ENCODE measurements at regions not wholly inside any gene's neighbourhood (a gene's known extent, or its start where the extent isn't known, plus 50 kb on each side); places are given as distances from the start of the nearest gene placed in this dataset.
"Not testable (repeated sequence)": the region's sequence is repeated elsewhere in the genome, so short reads cannot be mapped to it uniquely, and the experiment has no call there.

- no peak for TF ChIP-seq EZH2phosphoT487 (IDR thresholded peaks at IDR 0.05; ENCODE audit: low read depth)
- H3K4me2 ChIP-seq (ENCODE audit: low read length): peak overlapping the region; percentile 2; the same call in 1 of the 2 replicates
Observed at GRCh38 chr4:84146300-84146959, 352.7 kb downstream of the NKX6-1 start.

GRCh38 chr4:84145176-84145575 lies 353.9 kb downstream of the NKX6-1 start:
- Histone ChIP-seq H3K36me3 (replicated peaks; ENCODE audit: low read depth, low read length) (no peaks in the 10 kb centered on the region), H4K20me1 (ENCODE audit: insufficient read depth, low read length) (no peaks in the 10 kb centered on the region), H3K27me3 (ENCODE audit: low read depth, low read length) (no peaks in the 10 kb centered on the region), H3K79me2 (ENCODE audit: low read length) (no peaks in the 10 kb centered on the region), H2AFZ (ENCODE audit: low read depth, low read length) (no peak overlapping the region), H3K4me1 (ENCODE audit: low read length) (peaks cover 10% of the 10 kb centered on the region; the same call in 1 of the 2 replicates), H3K27ac (ENCODE audit: low read length) (no peak overlapping the region), H3K9me3 (ENCODE audit: insufficient read depth, low read length) (no peaks in the 10 kb centered on the region), H3K4me2 (ENCODE audit: low read length) (no peak overlapping the region), H3K9ac (ENCODE audit: low read length) (no peak overlapping the region), H3K4me3 (ENCODE audit: low read length) (no peak overlapping the region)
- no peak for TF ChIP-seq EZH2phosphoT487 (IDR thresholded peaks at IDR 0.05; ENCODE audit: low read depth)
- no peak for TF ChIP-seq CTCF (IDR thresholded peaks at IDR 0.05; ENCODE audit: low read depth, low read length)

More at GRCh38 chr4:84146300-84146959, 352.7 kb downstream of the NKX6-1 start:
- H3K36me3 ChIP-seq (replicated peaks; ENCODE audit: low read depth, low read length): no peaks in the 10 kb centered on the region
- H3K9ac ChIP-seq (ENCODE audit: low read length): no peak overlapping the region
- no peaks in the 10 kb centered on the region for H3K79me2 ChIP-seq (ENCODE audit: low read length)
- no peak overlapping the region for H3K27ac ChIP-seq (ENCODE audit: low read length)
- H3K9me3 ChIP-seq (ENCODE audit: insufficient read depth, low read length): no peaks in the 10 kb centered on the region
- peaks cover 10% of the 10 kb centered on the region; the same call in 1 of the 2 replicates for H3K4me1 ChIP-seq (ENCODE audit: low read length)
- no peak overlapping the region for H3K4me3 ChIP-seq (ENCODE audit: low read length)
- no peaks in the 10 kb centered on the region for H4K20me1 ChIP-seq (ENCODE audit: insufficient read depth, low read length)
- H2AFZ ChIP-seq (ENCODE audit: low read depth, low read length): no peak overlapping the region
- H3K27me3 ChIP-seq (ENCODE audit: low read depth, low read length): no peaks in the 10 kb centered on the region

GRCh38 chr4:84126911-84127310 lies 372.2 kb downstream of the NKX6-1 start:
- H4K20me1 ChIP-seq (ENCODE audit: insufficient read depth, low read length); H3K4me3 ChIP-seq (ENCODE audit: low read length); H3K4me2 ChIP-seq (ENCODE audit: low read length); H3K27ac ChIP-seq (ENCODE audit: low read length); H3K4me1 ChIP-seq (ENCODE audit: low read length); H3K9me3 ChIP-seq (ENCODE audit: insufficient read depth, low read length); H3K79me2 ChIP-seq (ENCODE audit: low read length); H2AFZ ChIP-seq (ENCODE audit: low read depth, low read length); H3K27me3 ChIP-seq (ENCODE audit: low read depth, low read length); H3K9ac ChIP-seq (ENCODE audit: low read length); H3K36me3 ChIP-seq (replicated peaks; ENCODE audit: low read depth, low read length): not testable (repeated sequence)

GRCh38 chr4:84126061-84126787 lies 372.9 kb downstream of the NKX6-1 start:
- no peaks in the 10 kb centered on the region for H3K79me2 ChIP-seq (ENCODE audit: low read length)
- H3K4me2 ChIP-seq (ENCODE audit: low read length): no peak overlapping the region
- H3K27ac ChIP-seq (ENCODE audit: low read length): no peak overlapping the region
- H3K9ac ChIP-seq (ENCODE audit: low read length): no peak overlapping the region
- H3K27me3 ChIP-seq (ENCODE audit: low read depth, low read length): no peaks in the 10 kb centered on the region
- H3K36me3 ChIP-seq (replicated peaks; ENCODE audit: low read depth, low read length): no peaks in the 10 kb centered on the region
- no peak overlapping the region for H3K4me3 ChIP-seq (ENCODE audit: low read length)
- TF ChIP-seq CTCF (IDR thresholded peaks at IDR 0.05; ENCODE audit: low read depth, low read length): no peak
- TF ChIP-seq EZH2phosphoT487 (IDR thresholded peaks at IDR 0.05; ENCODE audit: low read depth): no peak
- no peaks in the 10 kb centered on the region for H3K4me1 ChIP-seq (ENCODE audit: low read length)
- H3K9me3 ChIP-seq (ENCODE audit: insufficient read depth, low read length): no peaks in the 10 kb centered on the region
- H4K20me1 ChIP-seq (ENCODE audit: insufficient read depth, low read length): no peaks in the 10 kb centered on the region
- H2AFZ ChIP-seq (ENCODE audit: low read depth, low read length): no peak overlapping the region

GRCh38 chr4:84110040-84110439 lies 389.1 kb downstream of the NKX6-1 start:
- Histone ChIP-seq H3K27ac (ENCODE audit: low read length) (no peak overlapping the region), H3K9ac (ENCODE audit: low read length) (no peak overlapping the region), H3K27me3 (ENCODE audit: low read depth, low read length) (peaks cover 19% of the 10 kb centered on the region; the same call in 1 of the 2 replicates), H4K20me1 (ENCODE audit: insufficient read depth, low read length) (no peaks in the 10 kb centered on the region), H3K4me2 (ENCODE audit: low read length) (no peak overlapping the region), H3K9me3 (ENCODE audit: insufficient read depth, low read length) (peaks cover 5% of the 10 kb centered on the region; the same call in 1 of the 2 replicates), H3K36me3 (replicated peaks; ENCODE audit: low read depth, low read length) (no peaks in the 10 kb centered on the region), H3K4me1 (ENCODE audit: low read length) (no peaks in the 10 kb centered on the region), H3K79me2 (ENCODE audit: low read length) (no peaks in the 10 kb centered on the region), H3K4me3 (ENCODE audit: low read length) (no peak overlapping the region), H2AFZ (ENCODE audit: low read depth, low read length) (no peak overlapping the region)
- TF ChIP-seq CTCF (IDR thresholded peaks at IDR 0.05; ENCODE audit: low read depth, low read length) (no peak), EZH2phosphoT487 (IDR thresholded peaks at IDR 0.05; ENCODE audit: low read depth) (no peak)

GRCh38 chr4:84101653-84102625 lies 397.2 kb downstream of the NKX6-1 start:
- not testable (repeated sequence) for H3K36me3 ChIP-seq (replicated peaks; ENCODE audit: low read depth, low read length); H3K79me2 ChIP-seq (ENCODE audit: low read length); H4K20me1 ChIP-seq (ENCODE audit: insufficient read depth, low read length); H3K27ac ChIP-seq (ENCODE audit: low read length); H3K9ac ChIP-seq (ENCODE audit: low read length); H3K4me3 ChIP-seq (ENCODE audit: low read length); H2AFZ ChIP-seq (ENCODE audit: low read depth, low read length); H3K4me2 ChIP-seq (ENCODE audit: low read length); H3K9me3 ChIP-seq (ENCODE audit: insufficient read depth, low read length); H3K4me1 ChIP-seq (ENCODE audit: low read length); H3K27me3 ChIP-seq (ENCODE audit: low read depth, low read length)

Measured in OCI-LY3 (cell line).